GM20000 (cell line): ENCODE measurements at regions not wholly inside any gene's neighbourhood (a gene's known extent, or its start where the extent isn't known, plus 50 kb on each side); places are given as distances from the start of the nearest gene placed in this dataset.

Experiments used
- DNase-seq: peaks from one replicate; pipeline ENCODE4 v3.0.0; 2012; ENCODE audit warnings: low spot score
- TF ChIP-seq, protein P1 (sequence below): IDR thresholded peaks from 2 replicates; pipeline ENCODE4 v1.5.1; 2012; ENCODE audit warnings: mild to moderate bottlenecking, control low read depth; ENCODE audit errors: extremely low read depth, missing control alignments

GRCh38 chr1:217141711-217142110 is 418.5 kb upstream of the ESRRG start:
- TF ChIP-seq, protein P1, sequence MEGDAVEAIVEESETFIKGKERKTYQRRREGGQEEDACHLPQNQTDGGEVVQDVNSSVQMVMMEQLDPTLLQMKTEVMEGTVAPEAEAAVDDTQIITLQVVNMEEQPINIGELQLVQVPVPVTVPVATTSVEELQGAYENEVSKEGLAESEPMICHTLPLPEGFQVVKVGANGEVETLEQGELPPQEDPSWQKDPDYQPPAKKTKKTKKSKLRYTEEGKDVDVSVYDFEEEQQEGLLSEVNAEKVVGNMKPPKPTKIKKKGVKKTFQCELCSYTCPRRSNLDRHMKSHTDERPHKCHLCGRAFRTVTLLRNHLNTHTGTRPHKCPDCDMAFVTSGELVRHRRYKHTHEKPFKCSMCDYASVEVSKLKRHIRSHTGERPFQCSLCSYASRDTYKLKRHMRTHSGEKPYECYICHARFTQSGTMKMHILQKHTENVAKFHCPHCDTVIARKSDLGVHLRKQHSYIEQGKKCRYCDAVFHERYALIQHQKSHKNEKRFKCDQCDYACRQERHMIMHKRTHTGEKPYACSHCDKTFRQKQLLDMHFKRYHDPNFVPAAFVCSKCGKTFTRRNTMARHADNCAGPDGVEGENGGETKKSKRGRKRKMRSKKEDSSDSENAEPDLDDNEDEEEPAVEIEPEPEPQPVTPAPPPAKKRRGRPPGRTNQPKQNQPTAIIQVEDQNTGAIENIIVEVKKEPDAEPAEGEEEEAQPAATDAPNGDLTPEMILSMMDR: no peak

GRCh38 chr1:217140041-217140901 is 417.0 kb upstream of the ESRRG start:
- TF ChIP-seq, protein P1: no peak
- DNase-seq: no peak

More at GRCh38 chr1:217141711-217142110, 418.5 kb upstream of the ESRRG start:
- no peak for DNase-seq

- DNase-seq: no peak
- TF ChIP-seq, protein P1: no peak
Measured at GRCh38 chr1:217139513-217139912, 416.3 kb upstream of the ESRRG start.

DNA sequence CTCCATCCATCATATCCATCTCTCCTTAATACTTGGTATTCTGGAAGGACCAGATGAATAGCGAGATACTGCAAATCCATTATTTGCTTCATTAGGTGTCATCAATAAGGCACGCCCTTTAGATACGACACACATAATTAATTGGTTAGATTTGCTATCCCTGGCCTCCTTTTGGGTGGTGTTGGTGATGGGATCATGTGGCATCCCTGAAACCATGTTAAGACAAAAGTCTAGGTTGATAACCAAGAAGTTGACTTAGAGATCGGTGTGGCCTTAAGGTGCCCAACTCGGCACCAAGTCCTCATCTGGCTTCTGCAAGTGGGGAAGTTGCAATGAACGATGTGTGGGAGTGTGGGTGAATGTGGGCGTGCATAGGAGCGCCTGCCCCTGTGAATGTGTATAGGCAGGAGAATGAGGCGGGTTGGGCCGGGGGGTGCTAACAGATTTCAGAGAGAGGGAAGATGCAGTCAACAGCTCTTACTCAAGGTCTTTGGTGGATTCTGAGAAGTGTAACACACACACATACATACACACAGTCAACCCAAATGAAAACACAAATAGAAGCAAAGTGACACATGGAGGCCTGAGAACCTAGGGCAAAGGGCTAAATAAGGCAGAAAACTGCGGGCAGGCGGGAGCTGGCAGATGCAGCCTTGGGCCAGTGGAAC is 415.7 kb upstream of the ESRRG start:
- peak; percentile 34 for DNase-seq

GRCh38 chr1:217138173-217138765 is 415.0 kb upstream of the ESRRG start:
- DNase-seq: no peak
- TF ChIP-seq, protein P1: no peak

More for the DNA sequence above, 415.7 kb upstream of the ESRRG start:
- TF ChIP-seq, protein P1: no peak

DNA sequence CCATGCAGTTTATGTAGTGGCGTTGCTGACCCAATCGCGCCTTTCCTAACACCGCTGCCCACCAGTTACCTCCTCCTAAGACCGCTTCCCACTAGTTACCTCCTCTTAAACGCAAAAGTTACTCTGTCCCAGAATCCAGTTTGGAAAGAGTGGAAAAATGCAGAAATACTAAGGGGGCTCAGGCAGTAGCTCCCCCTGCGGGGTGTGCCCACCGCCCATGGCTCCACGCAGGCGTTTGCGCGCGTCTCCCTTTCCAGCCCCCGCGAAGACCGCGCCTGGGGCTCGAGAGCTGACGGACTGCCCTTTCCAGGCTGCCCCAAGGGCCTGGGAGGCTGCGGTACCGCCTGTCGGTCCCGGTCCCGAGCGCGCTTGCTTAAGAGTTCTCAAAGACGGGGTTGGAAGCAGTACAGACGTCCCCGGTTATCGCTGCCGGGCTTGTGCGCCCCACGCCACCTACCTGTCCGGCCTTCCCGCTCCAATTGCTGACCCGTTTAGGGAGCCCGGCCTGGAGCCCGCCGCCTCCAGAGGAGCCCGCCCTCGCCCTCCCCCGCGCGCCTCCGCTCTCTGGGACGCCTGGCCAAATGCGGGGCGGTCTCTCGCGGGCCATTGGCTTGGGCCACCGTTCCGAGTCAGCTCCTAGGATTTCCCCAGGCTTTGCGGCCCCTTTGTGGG is 414.1 kb upstream of the ESRRG start:
- DNase-seq: no peak

More for the DNA sequence above, 414.1 kb upstream of the ESRRG start:
- TF ChIP-seq, protein P1: no peak
